ENCODE measurements at regions not wholly inside any gene's neighbourhood (a gene's known extent, or its start where the extent isn't known, plus 50 kb on each side); places are given as distances from the start of the nearest gene placed in this dataset.

- DNase-seq (ENCODE audit: low read depth in 4 of 6, low spot score in 6 of 6), result no peak
- Histone ChIP-seq H3K4me1 (ENCODE audit: control insufficient read depth, insufficient read depth, low read length) (no peaks in the 10 kb centered on the region), H3K27me3 (ENCODE audit: control insufficient read depth, insufficient read depth, low read length) (no peaks in the 10 kb centered on the region), H3K4me3 (ENCODE audit: low read depth, low read length) (no peak overlapping the region), H3K9me3 (ENCODE audit: control insufficient read depth, insufficient read depth, low read length) (no peaks in the 10 kb centered on the region), H3K27ac (ENCODE audit: low read depth, low read length) (no peak overlapping the region), H3K36me3 (ENCODE audit: control insufficient read depth, insufficient read depth, low read length) (no peaks in the 10 kb centered on the region)
- WGBS (ENCODE audit: insufficient coverage), result 97% methylated on average over 9 of the region's 11 CpGs
Observed at GRCh38 chr7:130935564-130936157, 201.7 kb upstream of the KLF14 start.

- no peaks in the 10 kb centered on the region for H3K9me3 ChIP-seq (ENCODE audit: control insufficient read depth, insufficient read depth, low read length)
- WGBS (ENCODE audit: insufficient coverage), result 91% methylated on average over 6 of the region's 7 CpGs
- no peak for DNase-seq (ENCODE audit: low read depth in 4 of 6, low spot score in 6 of 6)
- no peaks in the 10 kb centered on the region for H3K36me3 ChIP-seq (ENCODE audit: control insufficient read depth, insufficient read depth, low read length)
- no peak overlapping the region for H3K27ac ChIP-seq (ENCODE audit: low read depth, low read length)
- H3K4me3 ChIP-seq (ENCODE audit: low read depth, low read length), result no peak overlapping the region
- no peaks in the 10 kb centered on the region for H3K27me3 ChIP-seq (ENCODE audit: control insufficient read depth, insufficient read depth, low read length)
- no peaks in the 10 kb centered on the region for H3K4me1 ChIP-seq (ENCODE audit: control insufficient read depth, insufficient read depth, low read length)
Observed at GRCh38 chr7:130936202-130936931, 202.4 kb upstream of the KLF14 start.

- Histone ChIP-seq H3K4me1 (ENCODE audit: control insufficient read depth, insufficient read depth, low read length) (no peaks in the 10 kb centered on the region), H3K27me3 (ENCODE audit: control insufficient read depth, insufficient read depth, low read length) (no peaks in the 10 kb centered on the region), H3K27ac (ENCODE audit: low read depth, low read length) (no peak overlapping the region), H3K9me3 (ENCODE audit: control insufficient read depth, insufficient read depth, low read length) (no peaks in the 10 kb centered on the region), H3K4me3 (ENCODE audit: low read depth, low read length) (no peak overlapping the region), H3K36me3 (ENCODE audit: control insufficient read depth, insufficient read depth, low read length) (no peaks in the 10 kb centered on the region)
- whole genome bisulfite sequencing (ENCODE audit: insufficient coverage), result 78% methylated on average over 1 of the region's 2 CpGs
- DNase-seq (ENCODE audit: low read depth in 4 of 6, low spot score in 6 of 6), result no peak
Observed at GRCh38 chr7:130937016-130937415, 203.0 kb upstream of the KLF14 start.

- Histone ChIP-seq H3K4me1 (ENCODE audit: control insufficient read depth, insufficient read depth, low read length) (no peaks in the 10 kb centered on the region), H3K4me3 (ENCODE audit: low read depth, low read length) (no peak overlapping the region), H3K27me3 (ENCODE audit: control insufficient read depth, insufficient read depth, low read length) (no peaks in the 10 kb centered on the region), H3K36me3 (ENCODE audit: control insufficient read depth, insufficient read depth, low read length) (no peaks in the 10 kb centered on the region), H3K9me3 (ENCODE audit: control insufficient read depth, insufficient read depth, low read length) (no peaks in the 10 kb centered on the region), H3K27ac (ENCODE audit: low read depth, low read length) (no peak overlapping the region)
- DNase-seq (ENCODE audit: low read depth in 4 of 6, low spot score in 6 of 6), result no peak
- 92% methylated on average over 2 of the region's 3 CpGs for WGBS (ENCODE audit: insufficient coverage)
Observed at GRCh38 chr7:130937830-130938229, 203.8 kb upstream of the KLF14 start.

- Histone ChIP-seq H3K4me1 (ENCODE audit: control insufficient read depth, insufficient read depth, low read length) (no peaks in the 10 kb centered on the region), H3K27me3 (ENCODE audit: control insufficient read depth, insufficient read depth, low read length) (no peaks in the 10 kb centered on the region), H3K27ac (ENCODE audit: low read depth, low read length) (no peak overlapping the region), H3K4me3 (ENCODE audit: low read depth, low read length) (no peak overlapping the region), H3K36me3 (ENCODE audit: control insufficient read depth, insufficient read depth, low read length) (no peaks in the 10 kb centered on the region), H3K9me3 (ENCODE audit: control insufficient read depth, insufficient read depth, low read length) (no peaks in the 10 kb centered on the region)
- DNase-seq (ENCODE audit: low read depth in 4 of 6, low spot score in 6 of 6), result no peak
- 9% methylated on average over 1 of the region's 4 CpGs for WGBS (ENCODE audit: insufficient coverage)
Observed at GRCh38 chr7:130938661-130939060, 204.7 kb upstream of the KLF14 start.

- no peaks in the 10 kb centered on the region for H3K36me3 ChIP-seq (ENCODE audit: control insufficient read depth, insufficient read depth, low read length)
- H3K4me1 ChIP-seq (ENCODE audit: control insufficient read depth, insufficient read depth, low read length), result no peaks in the 10 kb centered on the region
- peak in 1 of 6 donors; percentile 56 for DNase-seq (ENCODE audit: low read depth in 4 of 6, low spot score in 6 of 6)
- no peak overlapping the region for H3K27ac ChIP-seq (ENCODE audit: low read depth, low read length)
- H3K27me3 ChIP-seq (ENCODE audit: control insufficient read depth, insufficient read depth, low read length), result no peaks in the 10 kb centered on the region
- no peak overlapping the region for H3K4me3 ChIP-seq (ENCODE audit: low read depth, low read length)
- WGBS (ENCODE audit: insufficient coverage), result no CpG with 5 or more reads among the region's 3 CpGs
- H3K9me3 ChIP-seq (ENCODE audit: control insufficient read depth, insufficient read depth, low read length), result no peaks in the 10 kb centered on the region
Observed at GRCh38 chr7:130939321-130940095, 205.5 kb upstream of the KLF14 start.

GRCh38 chr7:130940326-130940725 lies 206.3 kb upstream of the KLF14 start:
- no peaks in the 10 kb centered on the region for H3K4me1 ChIP-seq (ENCODE audit: control insufficient read depth, insufficient read depth, low read length)
- no peak overlapping the region for H3K27ac ChIP-seq (ENCODE audit: low read depth, low read length)

GRCh38 chr7:130940907-130941306 lies 206.9 kb upstream of the KLF14 start:
- H3K27me3 ChIP-seq (ENCODE audit: control insufficient read depth, insufficient read depth, low read length), result no peaks in the 10 kb centered on the region
- no peaks in the 10 kb centered on the region for H3K4me1 ChIP-seq (ENCODE audit: control insufficient read depth, insufficient read depth, low read length)
- DNase-seq (ENCODE audit: low read depth in 4 of 6, low spot score in 6 of 6), result peak in 1 of 6 donors; percentile 53
- peak overlapping the region; percentile 57 for H3K27ac ChIP-seq (ENCODE audit: low read depth, low read length)
- no peaks in the 10 kb centered on the region for H3K36me3 ChIP-seq (ENCODE audit: control insufficient read depth, insufficient read depth, low read length)
- WGBS (ENCODE audit: insufficient coverage), result 48% methylated on average over 3 of the region's 7 CpGs
- H3K9me3 ChIP-seq (ENCODE audit: control insufficient read depth, insufficient read depth, low read length), result no peaks in the 10 kb centered on the region
- H3K4me3 ChIP-seq (ENCODE audit: low read depth, low read length), result peak overlapping the region; percentile 36

More at GRCh38 chr7:130940326-130940725, 206.3 kb upstream of the KLF14 start:
- H3K4me3 ChIP-seq (ENCODE audit: low read depth, low read length), result no peak overlapping the region
- no CpG with 5 or more reads among the region's 2 CpGs for WGBS (ENCODE audit: insufficient coverage)
- H3K9me3 ChIP-seq (ENCODE audit: control insufficient read depth, insufficient read depth, low read length), result no peaks in the 10 kb centered on the region
- no peaks in the 10 kb centered on the region for H3K36me3 ChIP-seq (ENCODE audit: control insufficient read depth, insufficient read depth, low read length)
- peak in 1 of 6 donors; percentile 24 for DNase-seq (ENCODE audit: low read depth in 4 of 6, low spot score in 6 of 6)
- H3K27me3 ChIP-seq (ENCODE audit: control insufficient read depth, insufficient read depth, low read length), result no peaks in the 10 kb centered on the region

GRCh38 chr7:130941322-130942210 lies 207.6 kb upstream of the KLF14 start:
- Histone ChIP-seq H3K4me3 (ENCODE audit: low read depth, low read length) (peak overlapping the region; percentile 36), H3K36me3 (ENCODE audit: control insufficient read depth, insufficient read depth, low read length) (no peaks in the 10 kb centered on the region), H3K9me3 (ENCODE audit: control insufficient read depth, insufficient read depth, low read length) (no peaks in the 10 kb centered on the region), H3K27ac (ENCODE audit: low read depth, low read length) (peak overlapping the region; percentile 57), H3K4me1 (ENCODE audit: control insufficient read depth, insufficient read depth, low read length) (no peaks in the 10 kb centered on the region), H3K27me3 (ENCODE audit: control insufficient read depth, insufficient read depth, low read length) (no peaks in the 10 kb centered on the region)
- 46% methylated on average over 17 of the region's 20 CpGs for WGBS (ENCODE audit: insufficient coverage)
- DNase-seq (ENCODE audit: low read depth in 4 of 6, low spot score in 6 of 6), result peak in 2 of 6 donors; percentile 45 to 69

Measured in spinal cord (tissue), 9 donors.